HG03354 (cell line): ENCODE measurements at regions not wholly inside any gene's neighbourhood (a gene's known extent, or its start where the extent isn't known, plus 50 kb on each side); places are given as distances from the start of the nearest gene placed in this dataset.

Experiments used
- ATAC-seq: cut with Tn5 transposase; IDR thresholded peaks from one replicate; pipeline ENCODE4 v1.9.1; 2021; ENCODE audit warnings: mild to moderate bottlenecking; ENCODE audit not compliant: unreplicated experiment, poor library complexity, severe bottlenecking

GRCh38 chr6:114564302-114564933 is 221.6 kb upstream of the HS3ST5 start:
- ATAC-seq = no peak

GRCh38 chr6:114559419-114559818 is 216.6 kb upstream of the HS3ST5 start:
- ATAC-seq = no peak

DNA sequence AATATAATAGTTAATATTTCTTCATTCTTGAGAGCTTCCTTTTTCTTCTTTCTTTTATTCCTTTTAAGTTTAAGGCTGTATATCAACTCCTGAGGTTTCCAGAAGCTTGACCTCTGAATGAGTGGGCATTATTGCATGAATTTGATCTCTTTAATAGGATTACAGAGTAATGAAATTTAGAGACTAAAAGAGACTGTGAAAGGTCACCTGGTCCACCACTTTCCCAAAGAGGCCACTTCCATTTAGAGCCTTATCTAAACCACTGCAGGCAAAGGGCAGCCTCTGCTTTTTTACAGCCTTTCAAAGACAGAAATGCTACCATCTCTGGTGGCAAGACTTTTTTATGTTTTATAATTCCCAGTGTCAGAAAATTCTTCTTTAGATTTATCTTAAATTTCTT is 215.3 kb upstream of the HS3ST5 start:
- ATAC-seq = no peak

DNA sequence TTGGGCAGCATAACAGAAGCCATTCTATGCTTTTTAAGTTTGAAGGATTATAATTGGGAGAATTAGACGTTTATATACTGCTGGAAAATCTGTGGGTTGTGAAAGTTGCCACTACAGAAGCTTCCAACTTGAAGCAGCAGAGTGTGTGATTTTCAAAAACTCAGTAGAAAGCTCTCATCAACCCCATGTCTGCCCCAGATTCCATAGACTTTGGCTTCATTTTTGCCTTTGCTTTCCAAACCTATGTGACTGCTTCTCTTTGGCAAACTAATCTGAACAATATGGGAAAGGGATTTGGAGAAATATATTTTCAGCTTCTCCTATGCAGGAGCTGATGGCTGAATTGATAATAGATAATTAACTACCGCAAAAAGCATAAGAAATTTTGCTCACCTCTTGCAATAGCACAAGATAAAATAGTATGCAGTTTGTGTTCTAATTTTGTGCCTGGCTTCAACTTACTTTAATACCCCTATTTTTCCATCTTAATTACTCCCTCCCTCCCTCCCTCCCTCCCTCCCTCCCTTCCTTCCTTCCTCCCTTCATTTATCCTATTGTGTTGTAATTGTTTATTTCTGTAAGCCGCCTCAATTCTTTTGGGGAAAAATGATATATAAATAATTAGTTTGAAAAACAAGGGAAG is 214.1 kb upstream of the HS3ST5 start:
- ATAC-seq = no peak

DNA sequence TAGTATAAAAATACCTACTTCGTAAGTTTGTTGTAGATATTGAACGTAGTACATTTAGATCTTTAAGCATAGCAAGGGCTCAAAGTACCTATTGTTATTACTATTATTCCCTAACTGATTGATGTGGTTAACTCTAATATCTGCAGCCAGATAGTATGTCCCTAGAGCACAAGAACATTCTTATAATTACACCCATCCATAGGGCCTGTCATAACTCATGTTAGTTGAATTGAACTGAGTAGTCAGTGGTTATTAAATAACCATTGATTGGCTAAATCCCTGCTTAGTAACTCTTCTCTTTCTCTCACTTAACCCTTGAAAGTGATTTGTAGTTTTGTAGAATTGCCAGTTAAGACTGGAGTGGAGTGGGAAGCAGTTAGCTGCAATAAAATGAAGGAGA is 207.5 kb upstream of the HS3ST5 start:
- no peak for ATAC-seq

DNA sequence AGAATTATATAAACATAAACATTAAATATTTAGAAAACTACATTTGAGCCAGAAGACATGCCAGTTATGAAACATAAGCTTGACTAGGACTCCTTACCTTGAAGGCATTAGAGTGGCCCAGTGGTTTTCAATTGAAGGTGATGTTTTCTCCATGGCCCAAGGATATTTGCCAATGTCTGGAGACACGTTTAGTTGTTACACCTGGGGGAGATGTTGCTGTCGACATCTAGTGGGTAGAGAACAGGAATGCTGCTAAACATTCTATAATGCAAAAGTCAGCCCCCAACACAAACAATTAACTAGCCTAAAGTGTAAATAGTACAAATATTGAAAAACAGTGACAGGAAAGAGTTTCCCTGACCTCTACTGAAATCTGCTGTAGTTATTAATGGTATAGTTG is 200.9 kb upstream of the HS3ST5 start:
- no peak for ATAC-seq

GRCh38 chr6:114541794-114542193 is 199.0 kb upstream of the HS3ST5 start:
- ATAC-seq = no peak

- no peak for ATAC-seq
These were observed 195.2 kb upstream of the HS3ST5 start for GRCh38 chr6:114537977-114538376.

DNA sequence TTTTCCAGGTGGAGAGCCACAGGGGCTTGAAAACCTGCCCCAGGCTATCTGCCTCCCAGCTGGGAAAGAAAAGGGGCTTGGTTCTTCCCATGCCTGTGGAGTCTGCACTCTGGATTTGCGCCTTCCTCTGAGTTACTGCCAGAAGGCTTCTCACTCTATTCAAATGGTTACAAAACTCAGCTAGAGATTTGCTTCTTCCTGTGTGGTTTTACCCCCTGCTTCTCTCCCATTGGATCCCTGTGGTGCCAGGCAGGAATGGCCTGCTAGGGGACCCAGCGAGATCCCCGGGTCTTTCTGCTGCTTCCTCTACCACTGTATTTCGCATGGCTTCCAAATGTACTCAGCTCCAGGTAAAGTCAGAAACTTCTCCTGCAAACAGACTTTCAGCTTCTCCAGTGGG is 192.0 kb upstream of the HS3ST5 start:
- no peak for ATAC-seq

- no peak for ATAC-seq
These were observed 181.3 kb upstream of the HS3ST5 start for GRCh38 chr6:114524081-114524480.

DNA sequence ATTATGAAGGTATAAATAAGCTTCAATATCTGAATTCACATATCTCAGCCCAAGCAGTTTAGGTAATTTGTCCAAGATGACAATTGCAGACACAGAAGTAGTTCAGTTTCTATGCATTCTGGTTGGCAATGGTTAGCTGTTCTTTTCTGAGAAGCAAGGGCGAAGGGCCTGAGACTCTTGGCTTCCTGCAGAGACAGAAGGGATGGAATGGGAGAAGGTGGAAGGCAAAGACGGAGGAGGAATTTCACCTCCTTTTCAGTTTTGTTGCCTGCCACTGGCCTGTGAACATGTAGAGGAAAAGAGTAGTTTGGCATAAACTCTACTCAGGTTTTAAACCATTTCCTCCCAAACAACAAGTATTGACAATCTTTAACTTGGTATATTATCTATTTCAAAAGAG is 180.7 kb upstream of the HS3ST5 start:
- ATAC-seq = no peak

DNA sequence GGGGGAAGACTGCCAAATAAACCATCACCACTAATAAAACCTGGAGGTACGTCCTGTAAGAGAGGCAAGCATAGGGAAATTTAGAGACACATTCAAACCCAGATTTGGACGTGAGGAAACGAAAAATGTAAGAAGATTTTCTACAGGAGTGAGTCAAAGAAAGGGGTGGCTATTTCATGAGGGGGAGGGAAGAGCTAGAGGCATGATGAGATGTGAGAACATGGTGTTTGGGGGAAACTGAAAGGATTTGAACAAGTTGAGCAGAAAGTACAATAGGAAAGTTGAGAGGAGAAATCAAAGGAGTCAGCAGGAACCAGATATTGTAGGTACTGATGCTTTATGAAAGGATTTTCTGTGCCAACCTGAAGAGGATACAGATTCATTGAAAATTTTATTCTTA is 179.1 kb upstream of the HS3ST5 start:
- no peak for ATAC-seq

- no peak for ATAC-seq
These were observed 178.2 kb upstream of the HS3ST5 start for GRCh38 chr6:114520976-114521375.

DNA sequence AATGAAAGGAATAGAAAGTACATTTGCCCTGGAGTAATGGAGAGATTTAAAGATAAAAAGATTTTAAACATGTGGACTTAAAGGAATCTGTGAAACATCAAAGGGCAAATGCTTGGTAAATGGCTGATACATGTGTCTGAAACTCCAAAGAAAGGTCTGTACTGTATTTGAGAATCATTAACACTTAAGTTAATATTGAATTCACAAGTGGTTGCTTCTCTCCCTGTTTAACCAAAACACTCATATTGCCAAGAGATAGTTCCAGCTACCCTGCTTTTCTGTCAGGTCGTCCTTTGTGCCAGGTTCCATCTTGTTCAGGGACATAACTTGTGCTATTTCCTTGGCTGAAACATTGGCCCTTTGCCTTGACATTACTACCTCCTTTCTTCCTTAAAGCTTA is 171.3 kb upstream of the HS3ST5 start:
- no peak for ATAC-seq

GRCh38 chr6:114471450-114471849 is 128.6 kb upstream of the HS3ST5 start:
- no peak for ATAC-seq

- ATAC-seq = no peak
These were observed 125.1 kb upstream of the HS3ST5 start for GRCh38 chr6:114467931-114468330.

GRCh38 chr6:114465511-114465910 is 122.7 kb upstream of the HS3ST5 start:
- no peak for ATAC-seq

- no peak for ATAC-seq
These were observed 111.0 kb upstream of the HS3ST5 start for GRCh38 chr6:114453737-114454276.

DNA sequence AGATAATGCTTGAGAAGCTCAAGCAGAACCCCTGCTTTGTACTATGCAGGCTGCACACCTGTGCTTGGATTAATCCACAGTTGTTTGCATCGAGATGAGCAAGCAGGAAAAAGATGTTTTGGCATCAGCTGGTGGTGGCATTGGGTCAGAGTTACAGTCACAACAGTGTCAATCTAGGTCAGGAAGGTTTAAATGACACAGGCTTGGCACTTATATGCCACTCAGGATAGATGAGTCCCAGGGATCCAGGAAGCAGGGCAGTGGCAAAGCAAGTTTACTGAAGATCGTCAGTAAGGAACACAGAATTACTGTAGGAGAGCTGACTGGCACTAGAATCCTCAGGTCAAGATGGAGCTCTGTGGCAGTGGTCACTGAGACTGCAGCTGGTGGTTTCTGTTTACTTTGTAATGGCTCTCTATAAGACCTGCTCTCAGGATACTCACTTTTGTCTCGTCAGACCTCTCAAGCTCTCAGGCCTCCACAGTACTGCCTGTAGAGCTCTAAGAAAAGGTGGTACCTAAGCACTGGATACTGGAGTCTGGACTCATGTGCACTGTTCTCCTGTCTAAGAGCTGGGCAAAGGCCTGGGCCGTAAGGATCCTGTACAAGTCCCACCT is 110.1 kb upstream of the HS3ST5 start:
- no peak for ATAC-seq

- ATAC-seq = no peak
These were observed 107.8 kb upstream of the HS3ST5 start for GRCh38 chr6:114450631-114451030.

GRCh38 chr6:114449659-114450058 is 106.8 kb upstream of the HS3ST5 start:
- no peak for ATAC-seq
